ENCODE measurements at regions not wholly inside any gene's neighbourhood (a gene's known extent, or its start where the extent isn't known, plus 50 kb on each side); places are given as distances from the start of the nearest gene placed in this dataset.
A peak's percentile ranks its signal among the peaks of the same experiment; 100 is the strongest.
"Not testable (repeated sequence)": the region's sequence is repeated elsewhere in the genome, so short reads cannot be mapped to it uniquely, and the experiment has no call there.

DNA sequence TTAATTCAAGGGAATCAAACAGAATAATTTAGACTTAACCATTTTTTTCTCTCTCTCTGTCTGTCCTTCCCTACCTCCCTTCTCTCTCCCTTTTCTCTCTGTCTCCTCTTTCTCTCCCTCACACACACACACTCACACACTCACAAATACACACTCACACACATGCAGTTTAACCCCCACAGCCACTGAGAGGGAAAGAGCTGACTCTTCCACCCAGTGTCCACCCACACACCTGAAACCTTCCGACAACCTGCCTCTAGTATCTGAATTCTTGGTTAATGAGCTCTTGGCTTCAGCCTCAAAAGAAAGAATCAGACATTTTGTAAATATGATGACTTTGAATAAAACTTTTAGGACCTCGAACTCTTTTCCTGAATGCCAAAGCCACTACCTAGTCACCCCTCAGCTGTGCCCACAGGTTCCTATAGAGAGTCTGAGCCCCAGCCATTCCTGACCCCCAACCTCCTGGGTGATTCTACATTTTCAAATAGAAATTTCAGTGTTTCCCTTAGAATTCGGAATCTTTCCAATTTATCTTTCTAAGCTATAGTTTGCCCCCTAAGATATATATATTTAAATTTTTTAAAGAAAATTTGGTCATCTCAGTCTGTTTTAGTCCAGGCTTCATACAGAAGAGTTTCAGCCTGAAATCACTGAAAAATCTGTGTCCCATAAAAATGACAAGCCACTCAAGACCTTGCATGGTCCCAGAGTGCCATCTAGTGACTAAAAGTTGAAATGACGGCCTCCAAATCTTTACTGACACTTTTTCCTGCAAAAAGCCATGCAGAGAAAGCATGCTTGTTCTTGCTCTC lies 202.8 kb downstream of the IPMK start:
- no peak overlapping the region for H3K27ac ChIP-seq (ENCODE audit: low read length)
- H3K9me3 ChIP-seq (ENCODE audit: low read length) = no peaks in the 10 kb centered on the region
- no peaks in the 10 kb centered on the region for H3K9me2 ChIP-seq (replicated peaks; ENCODE audit: insufficient read depth, low read length)
- H3K4me2 ChIP-seq (ENCODE audit: low read depth, low read length, poor library complexity, severe bottlenecking) = no peak overlapping the region
- no peaks in the 10 kb centered on the region for H3K4me1 ChIP-seq (ENCODE audit: low read length)
- peak; percentile 75 for DNase-seq
- no peaks in the 10 kb centered on the region for H3K27me3 ChIP-seq (ENCODE audit: low read length)
- no peak overlapping the region for H3K4me3 ChIP-seq (ENCODE audit: low read length)
- no peaks in the 10 kb centered on the region for H4K20me1 ChIP-seq (ENCODE audit: insufficient read depth, low read depth, low read length)
- H3K79me2 ChIP-seq (ENCODE audit: low read length) = no peaks in the 10 kb centered on the region
- H3K36me3 ChIP-seq (ENCODE audit: insufficient read depth, low read length) = no peaks in the 10 kb centered on the region
- H3K9ac ChIP-seq (ENCODE audit: low read length) = no peak overlapping the region
- H2AFZ ChIP-seq (ENCODE audit: low read length) = no peak overlapping the region

DNA sequence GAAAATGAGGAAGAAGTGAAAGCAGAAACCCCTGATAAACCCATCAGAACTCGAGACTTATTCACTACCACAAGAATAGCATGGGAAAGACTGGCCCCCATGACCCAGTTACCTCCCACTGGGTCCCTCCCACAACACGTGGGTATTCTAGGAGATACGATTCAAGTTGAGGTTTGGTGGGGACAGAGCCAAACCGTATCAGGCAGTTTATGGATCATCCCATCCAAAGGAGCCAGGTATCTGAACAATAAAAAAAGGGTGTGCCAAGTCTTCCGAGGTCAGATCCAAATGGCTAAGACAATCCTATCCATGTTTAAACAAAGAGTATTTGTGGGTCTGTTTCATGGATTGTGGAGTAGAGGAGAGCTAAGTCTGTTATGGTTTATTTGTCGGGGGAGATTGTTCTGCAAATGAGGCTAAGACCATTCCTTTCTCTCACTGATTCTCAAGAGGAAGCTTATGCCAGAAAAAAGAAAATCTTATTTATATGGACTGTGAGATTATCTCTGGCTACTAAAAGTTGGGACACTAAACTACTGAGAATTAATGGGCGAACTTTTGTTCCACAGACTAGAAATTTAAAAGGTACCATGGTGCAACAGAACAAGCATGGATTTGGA lies 203.7 kb downstream of the IPMK start:
- Histone ChIP-seq H3K9me2 (replicated peaks; ENCODE audit: insufficient read depth, low read length) (no peaks in the 10 kb centered on the region), H4K20me1 (ENCODE audit: insufficient read depth, low read depth, low read length) (no peaks in the 10 kb centered on the region), H3K27ac (ENCODE audit: low read length) (no peak overlapping the region), H3K4me3 (ENCODE audit: low read length) (no peak overlapping the region), H2AFZ (ENCODE audit: low read length) (no peak overlapping the region), H3K9me3 (ENCODE audit: low read length) (no peaks in the 10 kb centered on the region), H3K4me1 (ENCODE audit: low read length) (no peaks in the 10 kb centered on the region), H3K4me2 (ENCODE audit: low read depth, low read length, poor library complexity, severe bottlenecking) (no peak overlapping the region), H3K36me3 (ENCODE audit: insufficient read depth, low read length) (no peaks in the 10 kb centered on the region), H3K9ac (ENCODE audit: low read length) (no peak overlapping the region), H3K79me2 (ENCODE audit: low read length) (no peaks in the 10 kb centered on the region), H3K27me3 (ENCODE audit: low read length) (no peaks in the 10 kb centered on the region)
- no peak for DNase-seq

DNA sequence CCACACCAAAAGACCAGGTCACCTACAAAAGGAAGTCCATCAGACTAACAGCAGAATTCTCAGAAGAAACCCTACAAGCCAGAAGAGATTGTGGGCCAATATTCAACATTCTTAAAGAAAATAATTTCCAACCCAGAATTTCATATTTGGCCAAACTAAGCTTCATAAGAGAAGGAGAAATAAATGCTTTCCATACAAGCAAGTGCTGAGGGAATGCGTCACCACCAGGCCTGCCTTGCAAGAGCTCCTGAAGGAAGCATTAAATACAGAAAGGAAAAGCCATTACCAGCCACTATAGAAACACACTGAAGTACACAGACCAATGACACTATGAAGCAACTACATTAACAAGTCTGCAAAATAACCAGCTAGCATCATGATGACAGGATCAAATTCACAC lies 209.0 kb downstream of the IPMK start:
- not testable (repeated sequence) for H3K4me3 ChIP-seq (ENCODE audit: low read length); H3K4me2 ChIP-seq (ENCODE audit: low read depth, low read length, poor library complexity, severe bottlenecking); H3K79me2 ChIP-seq (ENCODE audit: low read length); H3K36me3 ChIP-seq (ENCODE audit: insufficient read depth, low read length); H3K27me3 ChIP-seq (ENCODE audit: low read length); H2AFZ ChIP-seq (ENCODE audit: low read length); H4K20me1 ChIP-seq (ENCODE audit: insufficient read depth, low read depth, low read length); H3K9ac ChIP-seq (ENCODE audit: low read length); DNase-seq; H3K9me2 ChIP-seq (replicated peaks; ENCODE audit: insufficient read depth, low read length); H3K27ac ChIP-seq (ENCODE audit: low read length); H3K9me3 ChIP-seq (ENCODE audit: low read length); H3K4me1 ChIP-seq (ENCODE audit: low read length)

DNA sequence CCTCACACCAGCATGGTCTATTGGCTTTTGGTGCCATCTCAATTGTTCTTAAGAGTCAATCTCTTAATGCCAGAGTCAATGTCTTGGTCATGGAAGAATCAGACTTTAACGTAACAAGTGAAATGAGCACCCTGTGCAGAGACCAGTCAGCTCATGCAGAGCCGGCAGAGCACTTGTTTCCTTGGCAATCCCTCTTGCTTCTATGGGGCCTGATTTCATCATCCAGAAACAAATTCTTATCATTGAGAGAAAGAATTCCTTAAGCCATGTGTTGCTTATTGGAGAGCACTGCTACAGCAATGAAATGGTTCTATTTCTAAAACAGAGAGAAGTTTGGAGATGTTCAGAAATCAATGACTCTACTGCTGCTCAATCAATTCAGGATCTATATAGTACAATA lies 212.8 kb downstream of the IPMK start:
- no peaks in the 10 kb centered on the region for H3K4me1 ChIP-seq (ENCODE audit: low read length)
- no peak overlapping the region for H3K27ac ChIP-seq (ENCODE audit: low read length)
- H3K9ac ChIP-seq (ENCODE audit: low read length) = no peak overlapping the region
- H2AFZ ChIP-seq (ENCODE audit: low read length) = no peak overlapping the region
- peak; percentile 6 for DNase-seq
- no peaks in the 10 kb centered on the region for H4K20me1 ChIP-seq (ENCODE audit: insufficient read depth, low read depth, low read length)
- H3K4me3 ChIP-seq (ENCODE audit: low read length) = no peak overlapping the region
- H3K27me3 ChIP-seq (ENCODE audit: low read length) = no peaks in the 10 kb centered on the region
- H3K79me2 ChIP-seq (ENCODE audit: low read length) = no peaks in the 10 kb centered on the region
- H3K9me3 ChIP-seq (ENCODE audit: low read length) = no peaks in the 10 kb centered on the region
- no peaks in the 10 kb centered on the region for H3K9me2 ChIP-seq (replicated peaks; ENCODE audit: insufficient read depth, low read length)
- no peak overlapping the region for H3K4me2 ChIP-seq (ENCODE audit: low read depth, low read length, poor library complexity, severe bottlenecking)
- H3K36me3 ChIP-seq (ENCODE audit: insufficient read depth, low read length) = no peaks in the 10 kb centered on the region

- DNase-seq = no peak
- Histone ChIP-seq H4K20me1 (ENCODE audit: insufficient read depth, low read depth, low read length) (no peaks in the 10 kb centered on the region), H3K27me3 (ENCODE audit: low read length) (no peaks in the 10 kb centered on the region), H3K79me2 (ENCODE audit: low read length) (no peaks in the 10 kb centered on the region), H3K9me2 (replicated peaks; ENCODE audit: insufficient read depth, low read length) (no peaks in the 10 kb centered on the region), H2AFZ (ENCODE audit: low read length) (no peak overlapping the region), H3K9me3 (ENCODE audit: low read length) (no peaks in the 10 kb centered on the region), H3K4me2 (ENCODE audit: low read depth, low read length, poor library complexity, severe bottlenecking) (no peak overlapping the region), H3K4me3 (ENCODE audit: low read length) (no peak overlapping the region), H3K27ac (ENCODE audit: low read length) (no peak overlapping the region), H3K4me1 (ENCODE audit: low read length) (no peaks in the 10 kb centered on the region), H3K36me3 (ENCODE audit: insufficient read depth, low read length) (no peaks in the 10 kb centered on the region), H3K9ac (ENCODE audit: low read length) (no peak overlapping the region)
Measured at GRCh38 chr10:58052772-58053171, 214.9 kb downstream of the IPMK start.

DNA sequence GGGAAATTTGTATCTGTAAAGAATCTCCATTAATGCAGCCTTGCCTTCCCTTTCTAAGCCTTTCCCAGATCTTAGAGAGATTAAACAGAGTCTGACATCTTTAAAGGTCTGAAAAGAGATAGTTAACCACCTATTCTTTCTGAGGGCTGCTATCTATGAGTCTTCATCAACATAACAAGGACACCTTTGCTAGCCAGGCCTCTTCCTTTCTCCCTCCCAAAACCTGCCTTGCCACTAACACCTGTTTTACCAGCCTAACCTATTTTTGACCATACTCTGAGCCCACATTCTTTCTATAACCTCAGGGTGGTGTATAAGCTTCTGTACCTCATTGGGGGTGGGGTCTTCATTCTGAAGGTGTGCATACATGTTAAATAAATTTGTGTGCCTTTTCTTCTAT lies 217.1 kb downstream of the IPMK start:
- Histone ChIP-seq H3K36me3 (ENCODE audit: insufficient read depth, low read length) (no peaks in the 10 kb centered on the region), H3K9ac (ENCODE audit: low read length) (no peak overlapping the region), H2AFZ (ENCODE audit: low read length) (no peak overlapping the region), H3K27me3 (ENCODE audit: low read length) (no peaks in the 10 kb centered on the region), H3K9me3 (ENCODE audit: low read length) (no peaks in the 10 kb centered on the region), H4K20me1 (ENCODE audit: insufficient read depth, low read depth, low read length) (no peaks in the 10 kb centered on the region), H3K4me2 (ENCODE audit: low read depth, low read length, poor library complexity, severe bottlenecking) (no peak overlapping the region), H3K79me2 (ENCODE audit: low read length) (no peaks in the 10 kb centered on the region), H3K4me3 (ENCODE audit: low read length) (no peak overlapping the region), H3K4me1 (ENCODE audit: low read length) (no peaks in the 10 kb centered on the region), H3K27ac (ENCODE audit: low read length) (no peak overlapping the region), H3K9me2 (replicated peaks; ENCODE audit: insufficient read depth, low read length) (no peaks in the 10 kb centered on the region)
- DNase-seq = no peak

DNA sequence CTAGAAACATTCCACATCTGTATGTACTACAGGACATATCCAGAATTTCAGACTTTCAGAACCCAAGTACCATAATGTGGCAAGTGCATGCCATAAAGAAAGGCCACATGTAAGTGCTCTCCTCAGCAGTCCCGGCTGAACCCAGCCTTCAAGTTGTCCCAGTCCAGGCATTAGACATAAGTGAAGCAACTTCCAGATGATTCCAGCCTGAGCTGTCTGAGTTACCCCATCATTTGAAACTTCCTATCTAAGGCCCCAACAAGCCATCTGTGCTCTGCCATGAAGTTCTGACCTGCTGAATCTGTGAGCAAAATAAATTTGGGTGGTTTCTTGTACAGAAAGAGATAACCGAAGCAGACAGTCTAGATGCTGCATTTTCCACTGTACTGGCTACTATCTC lies 218.8 kb downstream of the IPMK start:
- H4K20me1 ChIP-seq (ENCODE audit: insufficient read depth, low read depth, low read length) = no peaks in the 10 kb centered on the region
- no peaks in the 10 kb centered on the region for H3K36me3 ChIP-seq (ENCODE audit: insufficient read depth, low read length)
- no peak overlapping the region for H3K4me3 ChIP-seq (ENCODE audit: low read length)
- H3K4me2 ChIP-seq (ENCODE audit: low read depth, low read length, poor library complexity, severe bottlenecking) = no peak overlapping the region
- no peaks in the 10 kb centered on the region for H3K79me2 ChIP-seq (ENCODE audit: low read length)
- no peak overlapping the region for H3K27ac ChIP-seq (ENCODE audit: low read length)
- no peaks in the 10 kb centered on the region for H3K9me2 ChIP-seq (replicated peaks; ENCODE audit: insufficient read depth, low read length)
- no peaks in the 10 kb centered on the region for H3K4me1 ChIP-seq (ENCODE audit: low read length)
- no peak overlapping the region for H2AFZ ChIP-seq (ENCODE audit: low read length)
- no peak overlapping the region for H3K9ac ChIP-seq (ENCODE audit: low read length)
- no peaks in the 10 kb centered on the region for H3K27me3 ChIP-seq (ENCODE audit: low read length)
- DNase-seq = peak; percentile 21
- no peaks in the 10 kb centered on the region for H3K9me3 ChIP-seq (ENCODE audit: low read length)

DNA sequence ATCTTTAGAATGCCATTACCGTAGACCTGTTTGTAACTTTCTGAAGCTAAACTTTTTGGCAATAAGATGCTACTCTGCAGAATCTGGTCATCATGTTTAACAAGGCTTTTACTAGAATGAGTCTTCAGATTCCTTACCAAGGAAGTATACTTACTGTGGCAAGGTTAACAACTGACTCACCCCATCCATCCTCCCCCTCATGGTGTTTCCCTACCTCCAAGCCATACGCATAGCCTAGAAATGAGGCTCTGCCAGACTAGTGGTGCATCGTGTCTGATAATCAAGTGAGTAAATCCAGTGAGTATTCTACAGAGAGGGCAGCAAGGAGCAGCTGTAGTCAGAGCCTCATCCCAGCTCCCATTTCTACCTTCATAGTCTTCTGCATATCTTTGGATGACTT lies 223.6 kb downstream of the IPMK start:
- H3K36me3 ChIP-seq (ENCODE audit: insufficient read depth, low read length) = no peaks in the 10 kb centered on the region
- no peaks in the 10 kb centered on the region for H3K9me3 ChIP-seq (ENCODE audit: low read length)
- H3K27ac ChIP-seq (ENCODE audit: low read length) = no peak overlapping the region
- no peak overlapping the region for H3K4me2 ChIP-seq (ENCODE audit: low read depth, low read length, poor library complexity, severe bottlenecking)
- H3K79me2 ChIP-seq (ENCODE audit: low read length) = no peaks in the 10 kb centered on the region
- no peak overlapping the region for H2AFZ ChIP-seq (ENCODE audit: low read length)
- H3K4me3 ChIP-seq (ENCODE audit: low read length) = no peak overlapping the region
- H4K20me1 ChIP-seq (ENCODE audit: insufficient read depth, low read depth, low read length) = no peaks in the 10 kb centered on the region
- no peaks in the 10 kb centered on the region for H3K9me2 ChIP-seq (replicated peaks; ENCODE audit: insufficient read depth, low read length)
- no peaks in the 10 kb centered on the region for H3K27me3 ChIP-seq (ENCODE audit: low read length)
- no peaks in the 10 kb centered on the region for H3K4me1 ChIP-seq (ENCODE audit: low read length)
- H3K9ac ChIP-seq (ENCODE audit: low read length) = no peak overlapping the region
- peak; percentile 15 for DNase-seq
